SK-N-MC (cell line): ENCODE measurements at regions not wholly inside any gene's neighbourhood (a gene's known extent, or its start where the extent isn't known, plus 50 kb on each side); places are given as distances from the start of the nearest gene placed in this dataset.

ENCODE experiments used
- EZH2 ChIP-seq: fragments of 200-600 bp; sonication (generic); IDR thresholded peaks from one replicate; pipeline ENCODE4 v1.6.1; 2017; ENCODE audit warnings: antibody characterized with exemption
- FOXP2 ChIP-seq: optimal IDR thresholded peaks from 2 replicates; pipeline ENCODE3; 2011; ENCODE audit warnings: mild to moderate bottlenecking, moderate library complexity; ENCODE audit not compliant: insufficient read depth; ENCODE audit errors: extremely low read length, control extremely low read depth
- POLR2AphosphoS5 ChIP-seq: IDR thresholded peaks from 2 replicates; pipeline ENCODE4 v1.6.1; 2012; ENCODE audit warnings: mild to moderate bottlenecking, low read depth, low read length, borderline replicate concordance

GRCh38 chr12:59374783-59375182, 221.0 kb upstream of the SLC16A7 start:
- TF ChIP-seq EZH2: no peak
- no peak for TF ChIP-seq POLR2AphosphoS5
- no peak for TF ChIP-seq FOXP2
